Right lobe of liver (tissue), 4 donors: ENCODE measurements at regions not wholly inside any gene's neighbourhood (a gene's known extent, or its start where the extent isn't known, plus 50 kb on each side); places are given as distances from the start of the nearest gene placed in this dataset.

Experiments used
- POLR2A ChIP-seq: fragments of 450-650 bp; IDR thresholded peaks from one replicate; pipeline ENCODE4 v1.6.1; 2017; ENCODE audit warnings: antibody characterized with exemption, mild to moderate bottlenecking
- TF ChIP-seq, protein P1 (sequence below), 4 donors: fragments of 200-600 bp in 3 of 4; fragments of 450-650 bp in 1 of 4; IDR thresholded peaks; one replicate each; pipeline versions ENCODE4 v1.5.1 to v1.8.0; 2016 to 2022; ENCODE audit warnings: antibody characterized with exemption in 4 of 4, mild to moderate bottlenecking in 2 of 4
- donor health status: DM: no; HTN: no; CAD: no.
- donor health status: DM: no; HTN: no; CAD: no.
- donor health status: DM: no; HTN: yes; CAD: no.

- TF ChIP-seq, protein P1, sequence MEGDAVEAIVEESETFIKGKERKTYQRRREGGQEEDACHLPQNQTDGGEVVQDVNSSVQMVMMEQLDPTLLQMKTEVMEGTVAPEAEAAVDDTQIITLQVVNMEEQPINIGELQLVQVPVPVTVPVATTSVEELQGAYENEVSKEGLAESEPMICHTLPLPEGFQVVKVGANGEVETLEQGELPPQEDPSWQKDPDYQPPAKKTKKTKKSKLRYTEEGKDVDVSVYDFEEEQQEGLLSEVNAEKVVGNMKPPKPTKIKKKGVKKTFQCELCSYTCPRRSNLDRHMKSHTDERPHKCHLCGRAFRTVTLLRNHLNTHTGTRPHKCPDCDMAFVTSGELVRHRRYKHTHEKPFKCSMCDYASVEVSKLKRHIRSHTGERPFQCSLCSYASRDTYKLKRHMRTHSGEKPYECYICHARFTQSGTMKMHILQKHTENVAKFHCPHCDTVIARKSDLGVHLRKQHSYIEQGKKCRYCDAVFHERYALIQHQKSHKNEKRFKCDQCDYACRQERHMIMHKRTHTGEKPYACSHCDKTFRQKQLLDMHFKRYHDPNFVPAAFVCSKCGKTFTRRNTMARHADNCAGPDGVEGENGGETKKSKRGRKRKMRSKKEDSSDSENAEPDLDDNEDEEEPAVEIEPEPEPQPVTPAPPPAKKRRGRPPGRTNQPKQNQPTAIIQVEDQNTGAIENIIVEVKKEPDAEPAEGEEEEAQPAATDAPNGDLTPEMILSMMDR (IDR thresholded peaks at IDR 0.05): no peak
- TF ChIP-seq POLR2A: no peak
These were observed 447.8 kb downstream of the FRK start for GRCh38 chr6:115612796-115613479.
